Activated T-cell treated with anti-CD3 and anti-CD28 coated beads, Interleukin-2, amount 50 U/mL, for 1 hour (primary cell): ENCODE measurements at regions not wholly inside any gene's neighbourhood (a gene's known extent, or its start where the extent isn't known, plus 50 kb on each side); places are given as distances from the start of the nearest gene placed in this dataset.

ENCODE experiments used
- DNase-seq: peaks from one replicate; pipeline ENCODE4 v3.0.0-alpha.2; 2020

DNA sequence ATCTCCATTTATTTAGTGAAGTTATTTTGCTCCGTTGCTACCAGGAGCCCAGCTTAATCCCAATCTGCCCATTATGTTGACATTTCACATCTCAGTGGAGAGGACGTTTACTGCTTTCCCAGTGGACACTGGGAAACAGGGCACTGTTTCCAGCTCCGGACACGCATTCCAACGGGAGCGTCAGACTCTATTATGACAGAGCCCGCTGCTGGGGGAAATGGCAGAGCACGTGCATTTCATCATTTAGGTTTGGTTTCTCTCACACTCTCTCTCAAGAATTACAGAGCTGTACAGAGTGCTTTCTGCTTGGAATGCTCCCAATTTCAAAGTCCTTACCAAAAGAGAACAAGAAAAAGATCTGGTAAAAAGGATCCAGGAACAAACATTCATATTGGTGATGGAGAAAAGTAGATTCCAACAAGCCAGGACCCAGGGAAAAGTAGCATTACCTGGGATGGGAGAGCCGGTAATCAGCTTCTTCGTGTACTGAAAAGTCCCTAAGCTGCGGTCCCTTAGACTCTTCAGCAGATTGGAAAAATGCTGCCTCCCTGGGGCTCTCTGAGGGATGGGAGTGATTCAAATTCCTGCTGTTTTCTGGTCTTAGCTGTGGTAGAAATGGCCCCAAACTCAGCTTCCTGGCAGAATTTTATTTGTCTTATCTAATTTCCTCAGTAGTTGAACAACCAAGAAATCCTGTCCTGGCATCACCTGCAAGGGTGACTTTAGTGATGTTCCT, 136.0 kb upstream of the THBS1 start:
- no peak for DNase-seq

DNA sequence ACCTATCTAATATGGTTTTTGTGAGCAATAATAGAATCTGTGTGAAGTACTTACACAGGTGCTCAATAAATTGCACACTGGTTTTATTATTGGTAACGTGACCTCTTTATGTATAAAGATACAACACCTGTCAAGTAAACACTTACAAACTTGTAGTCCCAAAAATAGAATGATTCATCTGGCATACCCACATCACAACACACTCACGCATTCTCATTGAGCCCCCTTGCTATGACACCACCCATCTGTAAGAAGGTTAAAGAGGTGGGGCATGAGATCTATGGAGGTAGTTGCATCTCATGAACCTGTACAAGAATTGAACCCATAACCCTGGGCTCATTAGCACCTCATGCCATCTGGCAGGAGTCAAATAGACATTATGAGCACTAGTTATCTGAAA, 134.9 kb upstream of the THBS1 start:
- no peak for DNase-seq

DNA sequence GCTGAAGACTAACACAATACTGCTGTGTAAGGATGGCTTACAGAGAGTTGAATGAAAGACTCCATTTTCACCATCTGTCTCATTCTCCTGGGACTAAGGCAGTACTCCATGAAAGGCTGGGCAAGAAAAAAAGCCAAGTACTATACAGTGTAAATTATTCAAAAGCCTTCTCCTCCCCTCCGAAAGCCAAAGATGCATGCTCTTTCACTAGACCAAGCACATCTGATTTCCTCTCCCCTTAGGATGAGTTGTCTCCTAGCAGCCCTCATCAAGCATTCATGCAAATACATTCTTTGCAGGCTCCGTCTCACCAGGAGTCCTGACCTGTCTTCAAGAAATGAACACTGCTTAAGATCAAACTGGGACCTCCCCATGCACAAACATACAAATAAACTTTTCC, 133.5 kb upstream of the THBS1 start:
- no peak for DNase-seq

DNA sequence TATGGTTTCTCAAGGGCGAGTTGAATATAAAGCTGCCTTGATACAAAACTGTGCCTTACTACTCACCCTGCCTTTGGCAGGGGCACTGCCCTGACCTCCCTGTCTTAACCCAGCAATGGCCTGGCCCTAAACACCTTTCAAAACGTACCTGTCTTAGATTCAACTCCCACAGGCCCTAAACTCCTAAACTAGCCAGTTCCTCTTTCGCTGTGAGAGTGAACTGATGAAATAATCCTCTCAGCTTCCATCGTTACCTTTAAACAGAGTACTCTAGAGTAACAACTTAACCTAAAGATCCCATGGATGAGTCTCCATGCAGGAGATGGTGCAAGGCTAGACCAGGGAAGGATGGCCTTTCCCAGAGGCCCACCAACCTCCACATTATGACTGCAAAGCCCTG, 133.0 kb upstream of the THBS1 start:
- DNase-seq: no peak

DNA sequence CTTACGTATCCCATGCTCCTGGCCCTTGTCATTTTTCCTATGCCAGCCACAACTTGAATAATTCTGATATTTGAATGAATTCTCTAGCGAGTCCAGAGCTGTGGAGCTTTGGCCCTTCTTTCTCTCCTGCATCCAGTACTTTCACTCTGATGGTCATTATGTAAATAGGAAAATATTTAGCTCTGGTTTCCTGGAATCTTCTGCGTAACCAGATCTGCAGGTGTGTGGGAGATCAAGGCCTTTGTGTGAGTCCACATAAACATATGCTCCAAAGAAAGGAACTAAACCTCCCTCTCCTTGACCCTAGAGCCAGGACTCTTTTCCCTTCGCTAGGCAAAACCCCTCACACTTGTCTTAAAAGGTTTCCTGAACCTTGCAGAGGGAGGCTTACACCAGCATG, 132.5 kb upstream of the THBS1 start:
- no peak for DNase-seq

DNA sequence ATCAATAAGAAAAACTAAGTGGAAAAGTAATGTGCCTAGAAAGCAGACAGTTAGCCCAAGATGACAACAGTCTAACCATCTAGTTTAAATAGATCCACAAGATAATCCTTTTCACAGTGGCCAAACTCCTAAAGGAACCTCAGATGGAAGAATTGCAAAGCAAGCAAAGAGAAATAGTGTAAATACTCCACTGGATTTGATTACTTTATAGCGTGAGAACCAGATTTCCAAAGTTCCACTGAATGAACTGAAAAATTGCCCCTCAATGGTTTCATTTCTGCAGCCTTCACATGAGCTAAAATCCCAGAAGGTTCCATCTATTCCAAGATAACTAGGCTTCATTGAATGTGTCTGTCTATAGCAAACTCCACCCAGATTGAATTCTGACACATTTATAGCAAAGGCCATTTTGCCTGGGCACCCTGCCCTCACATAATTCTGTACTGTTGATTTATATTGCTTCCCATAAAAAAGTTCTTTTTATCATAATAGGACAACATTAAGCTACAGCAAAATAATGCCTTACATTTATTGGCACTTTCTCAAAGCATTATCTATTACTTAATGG, 129.7 kb upstream of the THBS1 start:
- no peak for DNase-seq

DNA sequence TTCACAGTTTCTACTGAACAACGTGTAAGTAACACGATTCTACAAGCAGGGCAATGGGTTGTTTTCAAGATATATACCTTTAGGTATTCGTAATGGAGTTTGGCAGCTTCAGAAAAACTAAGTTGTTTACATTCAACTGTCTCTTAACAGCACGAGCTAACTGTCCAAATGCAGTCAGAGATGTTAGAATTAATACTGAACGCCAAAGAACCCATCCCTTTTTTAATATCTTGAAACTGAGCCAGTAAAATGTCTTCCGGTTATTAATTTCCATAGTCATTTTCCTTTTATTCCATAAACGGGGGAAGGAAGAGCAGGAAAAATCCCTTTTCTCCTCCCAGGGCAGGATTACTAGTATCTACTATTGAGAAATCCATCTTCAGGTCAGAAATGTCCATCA, 129.0 kb upstream of the THBS1 start:
- no peak for DNase-seq

DNA sequence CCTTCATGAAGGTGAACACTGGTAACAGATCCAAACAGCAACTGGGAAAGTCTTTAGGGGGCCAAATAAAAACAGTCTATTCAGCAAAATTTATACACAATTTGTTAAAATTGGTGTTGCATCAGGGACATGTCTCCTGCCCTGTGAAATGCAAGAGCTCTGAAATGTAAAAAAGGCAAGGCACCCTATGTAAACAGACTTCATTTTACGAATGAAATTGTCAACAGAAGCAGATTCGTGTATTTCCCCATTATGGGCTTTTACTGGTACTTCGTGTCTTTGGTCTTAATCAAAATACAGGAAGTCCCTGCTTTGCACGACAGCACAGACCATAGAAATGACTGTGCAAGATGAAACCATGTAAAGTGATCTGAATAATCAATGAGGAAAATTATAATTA, 127.3 kb upstream of the THBS1 start:
- no peak for DNase-seq

DNA sequence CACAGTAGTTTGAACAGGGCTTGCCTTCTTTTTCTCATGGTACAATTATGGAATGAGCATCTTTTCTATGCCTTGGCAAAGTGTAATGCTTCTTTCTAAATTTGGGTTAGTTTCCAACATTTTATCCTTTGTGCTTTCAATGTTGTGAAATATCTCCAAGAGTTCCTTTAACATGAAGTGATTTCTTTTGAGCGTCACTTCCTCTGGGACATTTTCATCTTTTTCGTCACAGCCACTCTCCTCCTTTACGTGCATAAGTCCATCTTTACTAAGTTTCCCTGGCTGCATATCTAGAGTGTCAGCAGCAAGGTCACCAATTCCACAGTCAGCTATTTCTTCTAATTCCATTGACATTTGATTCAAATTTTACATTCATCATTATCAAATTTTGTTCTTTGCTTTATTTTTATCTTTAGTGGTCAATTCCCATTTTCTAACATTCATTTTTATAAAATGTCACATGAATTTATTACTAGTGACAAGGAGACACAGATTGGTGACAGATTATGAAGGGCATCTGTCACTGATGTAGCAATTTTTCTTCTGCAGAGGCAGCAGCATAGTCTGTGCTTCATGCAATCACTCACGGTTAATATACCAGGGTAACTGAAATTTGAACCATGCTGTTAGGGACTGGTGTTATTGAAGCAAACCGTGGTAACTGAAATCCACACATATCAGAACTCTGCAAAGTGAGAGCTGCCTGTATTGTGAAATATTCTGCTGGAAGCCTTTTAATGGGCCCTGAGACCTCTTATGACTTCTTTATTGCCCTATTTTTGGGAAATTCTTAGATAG, 126.5 kb upstream of the THBS1 start:
- no peak for DNase-seq

DNA sequence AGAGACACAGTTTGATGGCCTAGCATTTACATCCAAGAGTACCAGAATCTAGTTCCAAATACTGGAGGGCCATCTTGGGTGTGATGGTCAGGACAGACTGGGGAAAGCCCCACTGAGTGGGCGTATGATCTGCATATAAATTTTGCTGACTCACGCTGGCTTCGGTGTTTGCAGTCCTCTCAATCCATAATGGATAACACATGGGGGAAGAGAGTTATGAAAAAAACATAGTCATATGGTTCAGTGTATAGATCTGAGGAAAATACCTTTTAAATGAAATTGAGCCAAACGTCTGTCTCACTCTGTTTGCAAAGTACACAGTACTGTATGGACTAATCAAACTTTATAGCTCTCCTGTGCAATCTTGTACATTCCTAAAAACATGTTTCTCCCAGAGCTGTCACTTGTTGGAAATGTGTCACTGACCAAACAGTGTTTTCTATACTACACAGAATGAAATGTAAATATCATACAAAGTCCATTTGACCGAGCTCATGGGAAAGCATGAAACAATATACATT, 125.3 kb upstream of the THBS1 start:
- no peak for DNase-seq

DNA sequence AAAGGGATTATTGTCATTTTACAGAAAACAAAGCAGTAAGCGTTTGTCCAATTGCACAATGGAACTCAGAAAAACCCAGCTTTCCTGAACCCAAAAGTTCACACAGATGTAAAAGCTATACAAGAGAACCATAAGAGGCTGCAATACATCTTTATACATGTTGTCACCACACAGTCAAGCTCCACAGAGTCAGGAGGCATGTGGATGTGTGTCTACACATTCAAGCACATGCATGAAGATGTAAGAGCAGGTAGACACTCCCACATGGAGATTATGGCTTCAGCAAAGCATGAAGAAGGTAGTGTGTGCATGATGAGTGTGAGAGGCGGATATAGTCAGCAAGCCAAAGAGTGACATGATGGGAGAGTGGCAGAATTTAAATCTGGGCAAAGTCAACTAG, 124.7 kb upstream of the THBS1 start:
- no peak for DNase-seq

DNA sequence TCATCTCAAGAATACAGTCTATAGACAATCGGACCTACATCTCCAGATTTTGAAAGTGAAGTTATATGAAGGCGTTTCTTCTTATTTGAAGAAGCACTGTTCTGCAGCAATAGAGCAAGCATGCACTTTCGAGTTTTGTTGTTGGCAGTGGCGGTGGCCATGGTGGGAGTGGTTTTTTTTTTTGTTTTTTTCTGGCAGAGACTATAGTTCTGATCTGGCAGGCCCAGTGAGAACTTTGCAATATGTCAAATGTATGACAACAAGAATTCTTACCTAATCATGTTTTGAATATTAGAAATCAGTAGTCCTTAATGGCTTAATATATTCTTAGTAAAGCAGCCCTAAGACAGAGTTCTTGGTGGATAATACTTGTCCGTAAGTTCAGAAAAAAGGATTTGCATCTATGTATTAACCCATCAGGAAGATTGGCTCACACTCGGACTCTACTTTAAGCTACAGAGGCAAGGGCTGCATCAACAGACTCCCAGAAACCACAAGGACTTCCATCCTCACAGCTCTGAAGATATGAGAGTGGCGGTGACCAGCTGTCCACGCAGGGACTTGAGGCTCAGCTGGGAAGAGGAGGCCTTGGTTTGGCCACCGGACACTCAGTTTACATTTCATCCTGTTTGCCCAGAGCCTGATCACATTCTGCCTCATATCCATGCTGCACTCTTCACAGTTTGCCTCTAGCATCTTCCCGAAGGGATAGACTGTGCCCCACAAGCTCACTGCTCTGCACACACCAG, 124.1 kb upstream of the THBS1 start:
- no peak for DNase-seq

DNA sequence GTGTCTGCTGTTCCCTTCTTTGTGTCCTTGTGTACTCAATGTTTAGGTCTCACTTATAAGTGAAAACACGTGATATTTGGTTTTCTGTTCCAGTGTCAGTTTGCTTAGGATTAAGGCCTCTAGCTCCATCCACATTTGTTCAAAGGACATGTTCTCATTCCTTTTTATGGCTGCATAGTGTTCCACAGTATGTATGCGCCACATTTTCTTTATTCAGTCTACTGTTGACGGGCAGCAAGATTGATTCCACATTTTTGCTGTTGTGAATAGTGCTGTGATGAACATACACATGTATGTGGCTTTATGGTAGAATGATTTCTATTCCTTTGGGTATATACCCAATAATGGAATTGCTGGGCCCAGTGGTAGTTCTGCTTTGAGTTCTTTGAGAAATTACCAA, 122.7 kb upstream of the THBS1 start:
- DNase-seq: no peak

DNA sequence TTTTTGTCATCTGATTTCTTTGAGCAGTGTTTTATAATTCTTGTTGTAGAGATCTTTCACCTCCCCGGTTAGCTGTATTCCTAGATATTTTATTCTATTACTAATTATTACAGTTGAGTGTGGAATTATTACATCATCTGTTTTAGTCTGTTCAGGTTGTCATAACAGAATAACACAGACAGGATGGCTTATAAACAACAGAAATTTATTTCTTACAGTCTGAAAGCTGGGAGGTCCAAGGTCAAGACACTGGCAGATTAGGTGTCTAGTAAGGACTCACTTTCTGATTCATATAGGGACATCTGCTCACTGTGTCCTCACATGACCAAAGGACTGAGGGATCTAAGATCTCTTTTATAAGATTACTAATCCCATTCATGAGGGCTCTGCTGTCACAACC, 121.3 kb upstream of the THBS1 start:
- no peak for DNase-seq

DNA sequence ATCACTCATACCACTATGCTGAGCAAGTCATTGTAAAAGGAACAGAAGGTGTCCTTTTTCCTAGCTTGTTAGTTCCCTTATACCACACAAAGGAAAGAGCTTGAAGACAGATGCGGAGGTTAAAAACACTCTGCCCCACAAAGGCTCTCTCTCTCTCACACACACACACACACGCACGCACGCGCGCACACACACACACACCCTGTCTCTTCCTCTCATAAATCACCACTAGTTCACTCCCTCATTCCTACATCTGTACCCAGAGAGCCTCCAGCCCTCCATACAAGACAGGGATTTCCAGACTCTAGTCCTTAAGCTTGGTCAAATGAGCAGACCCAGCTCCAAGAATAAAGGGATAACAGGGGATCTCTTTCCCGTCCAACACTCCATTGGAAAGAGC, 120.1 kb upstream of the THBS1 start:
- no peak for DNase-seq

DNA sequence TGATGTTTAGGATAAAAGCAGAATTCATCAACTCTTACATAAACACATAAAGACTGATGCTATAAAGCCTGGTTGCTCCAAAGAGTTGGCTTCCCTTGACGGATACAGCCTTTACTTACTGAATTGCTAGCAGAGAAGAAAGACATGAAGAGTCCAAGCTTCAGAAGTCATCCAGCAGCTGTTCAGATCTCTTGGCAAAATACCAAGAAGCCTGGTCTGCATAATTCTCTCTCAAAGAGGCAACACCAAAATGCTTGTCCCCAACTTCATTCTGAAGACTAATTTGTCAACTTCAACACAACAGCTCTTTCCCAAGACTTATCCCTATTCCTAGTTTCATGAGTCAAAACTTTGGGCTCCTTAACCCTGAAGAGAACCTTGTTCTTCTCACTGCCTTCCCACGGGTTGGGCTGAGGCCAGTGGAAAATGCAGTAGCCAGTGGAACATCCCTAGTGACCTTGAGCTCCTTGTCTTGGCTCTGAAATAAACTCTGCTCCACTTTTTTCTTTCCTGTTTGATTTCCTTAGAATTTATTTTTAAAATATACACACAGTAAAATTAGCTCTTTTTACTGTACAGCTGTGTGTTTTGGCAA, 119.2 kb upstream of the THBS1 start:
- DNase-seq: no peak

DNA sequence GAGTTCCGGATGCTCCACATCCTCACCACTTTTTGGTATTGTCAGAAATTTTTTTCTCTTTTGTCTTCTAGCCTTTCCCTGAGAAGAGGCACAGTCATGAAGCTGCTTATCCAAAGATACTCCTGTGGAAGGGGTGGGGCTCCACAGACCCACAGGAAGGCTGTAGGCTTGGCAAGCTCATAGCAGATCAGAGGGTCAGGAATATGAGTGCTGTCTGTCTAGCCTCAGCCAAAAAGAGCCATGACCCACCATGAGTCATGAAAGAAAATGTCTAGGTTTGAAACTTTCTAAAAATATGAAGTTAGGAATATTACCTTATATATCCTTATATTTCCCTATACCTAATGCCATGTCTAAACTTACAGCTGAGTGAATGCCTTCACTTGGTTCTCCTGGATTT, 118.2 kb upstream of the THBS1 start:
- DNase-seq: no peak

DNA sequence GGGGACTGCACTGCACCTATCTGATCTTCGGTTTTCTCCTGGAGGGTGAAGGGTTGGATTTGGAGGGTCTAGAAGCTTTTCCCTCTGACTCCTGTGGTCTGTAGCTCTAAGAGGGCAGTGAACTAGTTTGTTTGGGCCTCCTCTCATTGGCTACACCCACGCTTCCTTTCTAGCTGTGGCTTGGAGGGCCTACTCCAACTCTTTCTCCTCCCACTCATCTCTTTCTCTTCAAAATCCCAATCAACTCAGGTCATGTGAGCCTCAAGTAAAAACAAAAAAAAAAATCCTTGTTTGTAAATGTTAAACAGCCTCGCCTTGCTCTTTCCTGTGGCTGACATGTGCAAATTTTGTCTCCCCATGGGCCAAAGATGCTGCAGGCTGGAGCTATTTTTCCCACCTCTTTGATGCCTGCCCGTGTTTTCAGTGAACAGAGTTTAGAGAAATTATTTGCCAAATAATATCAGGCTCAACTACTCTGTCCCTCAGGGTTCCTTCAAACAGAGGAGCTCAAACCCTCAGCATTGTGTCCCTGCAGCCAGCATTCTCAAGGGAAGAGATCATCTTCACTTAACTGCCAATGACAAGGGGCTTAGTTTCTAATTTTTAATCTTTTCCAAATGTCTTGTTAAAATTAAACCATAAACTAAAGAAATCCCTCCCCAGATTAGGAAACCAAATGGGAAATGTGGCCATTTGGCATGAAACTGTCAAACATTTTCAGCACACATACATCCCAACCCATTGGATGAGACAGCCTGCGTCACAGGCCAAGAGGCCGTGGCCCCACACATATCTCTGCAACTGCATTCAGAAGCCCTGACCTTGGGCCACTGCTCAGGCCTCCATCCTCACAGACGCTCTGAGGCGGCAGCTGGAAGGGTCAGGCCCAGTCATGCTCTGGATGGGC, 114.8 kb upstream of the THBS1 start:
- no peak for DNase-seq

DNA sequence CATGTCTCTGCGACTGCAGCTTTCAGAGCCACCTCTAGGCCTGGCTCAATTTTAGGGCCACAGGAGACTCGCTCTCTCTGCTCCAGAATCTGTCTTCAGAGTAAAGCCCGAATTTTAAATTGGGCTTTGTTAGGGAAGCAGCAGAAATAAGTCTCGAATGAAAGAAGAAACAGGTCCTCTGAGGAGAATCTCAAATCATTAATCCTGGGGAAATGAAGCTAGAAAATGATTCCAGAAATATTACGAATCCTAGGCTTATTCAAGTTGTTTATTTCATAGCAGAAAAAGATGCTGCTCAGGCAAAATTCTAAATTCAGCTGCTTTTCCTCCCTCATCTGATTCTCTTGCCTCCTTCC, 114.2 kb upstream of the THBS1 start:
- no peak for DNase-seq

DNA sequence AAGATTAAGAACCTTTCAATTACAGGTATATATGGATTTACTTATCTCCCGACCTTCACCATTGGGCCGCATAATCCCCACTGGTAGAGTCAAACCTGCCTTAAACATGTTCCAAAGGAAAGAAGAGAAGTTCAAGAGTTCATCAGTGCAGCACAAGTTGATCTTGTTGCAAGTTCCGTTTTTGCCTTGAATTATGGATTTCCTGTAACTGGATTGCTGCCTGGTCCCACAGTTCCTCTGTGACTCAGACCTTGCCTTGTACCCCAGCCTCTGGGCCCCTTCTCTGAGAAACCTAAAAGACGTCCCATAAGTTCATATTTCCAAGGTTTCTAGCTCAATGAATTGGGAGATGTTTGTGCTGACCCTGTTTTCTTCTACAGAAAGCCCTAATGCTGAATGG, 112.5 kb upstream of the THBS1 start:
- no peak for DNase-seq

DNA sequence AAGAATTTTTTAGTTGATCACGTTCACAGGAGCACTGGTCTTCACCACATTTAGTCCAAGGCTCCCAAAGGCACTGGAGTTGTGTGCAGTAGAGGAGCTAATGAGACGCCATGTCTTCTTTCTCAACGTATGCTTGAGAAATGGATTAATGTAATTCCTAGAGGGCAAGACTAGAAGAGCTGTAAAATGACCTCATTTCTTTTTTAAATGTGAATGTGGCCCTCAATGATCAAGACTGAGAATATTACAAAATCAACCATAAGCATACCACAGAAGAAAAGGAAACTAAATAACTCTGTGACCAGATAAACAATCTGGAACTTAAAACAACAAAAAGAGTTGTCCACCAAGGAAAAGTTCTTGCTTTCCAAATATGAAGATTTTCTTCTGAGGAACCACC, 112.1 kb upstream of the THBS1 start:
- no peak for DNase-seq
